ENCODE measurements at regions not wholly inside any gene's neighbourhood (a gene's known extent, or its start where the extent isn't known, plus 50 kb on each side); places are given as distances from the start of the nearest gene placed in this dataset.

DNA sequence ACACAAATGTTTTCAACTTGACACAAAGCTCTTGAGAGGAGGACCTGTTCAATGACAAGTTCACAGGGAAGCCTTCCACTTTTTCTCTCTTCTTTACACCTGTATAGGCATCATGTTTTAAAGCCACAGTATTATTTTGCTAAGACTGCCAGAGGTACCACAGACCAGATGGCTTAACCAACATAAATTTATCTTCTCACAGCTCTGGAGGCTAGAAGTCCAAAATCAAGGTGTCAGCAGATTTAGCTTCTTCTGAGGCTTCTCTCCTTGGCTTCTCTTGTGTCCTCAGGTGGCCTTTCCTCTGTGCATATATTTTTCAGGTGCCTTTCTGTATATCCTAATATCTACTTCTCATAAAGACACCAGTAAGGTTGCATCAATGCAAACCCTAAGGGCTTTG, 435.2 kb upstream of the GBE1 start:
- peaks cover 14% of the 10 kb centered on the region for H3K4me1 Mint-ChIP-seq (ENCODE audit: unreplicated experiment)
- H3K9me3 Mint-ChIP-seq (ENCODE audit: unreplicated experiment): no peaks in the 10 kb centered on the region
- H3K36me3 Mint-ChIP-seq (ENCODE audit: low read depth, unreplicated experiment): no peaks in the 10 kb centered on the region
- no peak overlapping the region for H3K4me3 Mint-ChIP-seq (ENCODE audit: unreplicated experiment)
- no peaks in the 10 kb centered on the region for H3K27me3 Mint-ChIP-seq (ENCODE audit: unreplicated experiment)
- DNase-seq (ENCODE audit: low spot score): no peak
- H3K27ac Mint-ChIP-seq (ENCODE audit: unreplicated experiment): no peak overlapping the region
- TF ChIP-seq, protein P1, sequence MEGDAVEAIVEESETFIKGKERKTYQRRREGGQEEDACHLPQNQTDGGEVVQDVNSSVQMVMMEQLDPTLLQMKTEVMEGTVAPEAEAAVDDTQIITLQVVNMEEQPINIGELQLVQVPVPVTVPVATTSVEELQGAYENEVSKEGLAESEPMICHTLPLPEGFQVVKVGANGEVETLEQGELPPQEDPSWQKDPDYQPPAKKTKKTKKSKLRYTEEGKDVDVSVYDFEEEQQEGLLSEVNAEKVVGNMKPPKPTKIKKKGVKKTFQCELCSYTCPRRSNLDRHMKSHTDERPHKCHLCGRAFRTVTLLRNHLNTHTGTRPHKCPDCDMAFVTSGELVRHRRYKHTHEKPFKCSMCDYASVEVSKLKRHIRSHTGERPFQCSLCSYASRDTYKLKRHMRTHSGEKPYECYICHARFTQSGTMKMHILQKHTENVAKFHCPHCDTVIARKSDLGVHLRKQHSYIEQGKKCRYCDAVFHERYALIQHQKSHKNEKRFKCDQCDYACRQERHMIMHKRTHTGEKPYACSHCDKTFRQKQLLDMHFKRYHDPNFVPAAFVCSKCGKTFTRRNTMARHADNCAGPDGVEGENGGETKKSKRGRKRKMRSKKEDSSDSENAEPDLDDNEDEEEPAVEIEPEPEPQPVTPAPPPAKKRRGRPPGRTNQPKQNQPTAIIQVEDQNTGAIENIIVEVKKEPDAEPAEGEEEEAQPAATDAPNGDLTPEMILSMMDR (IDR thresholded peaks at IDR 0.05; ENCODE audit: unreplicated experiment): no peak

DNA sequence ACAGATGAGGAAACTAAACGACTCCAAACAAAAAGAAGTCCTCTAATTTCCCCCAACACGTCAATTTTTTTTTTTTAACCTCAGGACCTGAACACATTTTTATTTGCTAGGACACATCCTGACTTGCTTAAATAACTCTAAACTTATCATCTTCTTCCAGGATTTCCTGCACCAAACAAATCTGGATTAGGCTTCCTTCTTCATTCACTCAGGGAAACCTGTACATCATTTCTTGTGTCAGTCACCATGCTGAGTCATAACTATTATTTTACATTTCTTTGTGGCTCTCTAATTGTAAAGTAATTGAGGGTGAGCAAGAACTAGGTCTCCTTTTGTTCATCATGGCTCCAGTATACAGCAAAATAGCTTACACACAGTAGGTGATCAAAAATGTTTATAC, 433.4 kb upstream of the GBE1 start:
- no peak overlapping the region for H3K27ac Mint-ChIP-seq (ENCODE audit: unreplicated experiment)
- DNase-seq (ENCODE audit: low spot score): no peak
- H3K4me3 Mint-ChIP-seq (ENCODE audit: unreplicated experiment): no peak overlapping the region
- no peaks in the 10 kb centered on the region for H3K9me3 Mint-ChIP-seq (ENCODE audit: unreplicated experiment)
- no peaks in the 10 kb centered on the region for H3K36me3 Mint-ChIP-seq (ENCODE audit: low read depth, unreplicated experiment)
- H3K27me3 Mint-ChIP-seq (ENCODE audit: unreplicated experiment): no peaks in the 10 kb centered on the region
- TF ChIP-seq, protein P1 (IDR thresholded peaks at IDR 0.05; ENCODE audit: unreplicated experiment): no peak
- H3K4me1 Mint-ChIP-seq (ENCODE audit: unreplicated experiment): peaks cover 14% of the 10 kb centered on the region

DNA sequence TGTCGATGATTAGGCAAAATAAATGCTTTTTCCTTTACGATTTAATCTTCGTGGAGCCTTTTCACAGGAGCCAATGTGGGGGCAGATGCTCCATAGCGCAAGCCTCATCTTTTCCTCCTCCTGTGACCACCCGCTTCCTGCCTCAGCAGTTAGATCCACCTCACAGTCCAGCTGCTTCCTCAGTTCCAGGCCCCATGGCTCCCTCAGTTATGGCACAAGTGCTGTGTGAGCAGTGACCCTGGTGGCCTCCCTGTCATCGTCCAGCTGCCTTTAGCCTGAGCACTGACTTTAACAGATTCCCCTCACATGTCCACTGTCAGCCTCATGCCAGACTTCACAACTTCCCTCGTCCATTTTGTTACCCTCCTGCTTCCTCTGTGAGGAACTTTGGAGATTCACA, 424.6 kb upstream of the GBE1 start:
- no peak for DNase-seq (ENCODE audit: low spot score)
- H3K4me1 Mint-ChIP-seq (ENCODE audit: unreplicated experiment): no peaks in the 10 kb centered on the region
- no peaks in the 10 kb centered on the region for H3K27me3 Mint-ChIP-seq (ENCODE audit: unreplicated experiment)
- no peaks in the 10 kb centered on the region for H3K36me3 Mint-ChIP-seq (ENCODE audit: low read depth, unreplicated experiment)
- H3K27ac Mint-ChIP-seq (ENCODE audit: unreplicated experiment): no peak overlapping the region
- TF ChIP-seq, protein P1 (IDR thresholded peaks at IDR 0.05; ENCODE audit: unreplicated experiment): no peak
- H3K9me3 Mint-ChIP-seq (ENCODE audit: unreplicated experiment): no peaks in the 10 kb centered on the region
- H3K4me3 Mint-ChIP-seq (ENCODE audit: unreplicated experiment): no peak overlapping the region

GRCh38 chr3:82179291-82179690, 417.8 kb upstream of the GBE1 start:
- Mint-ChIP-seq H3K27ac (ENCODE audit: unreplicated experiment) (no peak overlapping the region), H3K4me3 (ENCODE audit: unreplicated experiment) (no peak overlapping the region), H3K27me3 (ENCODE audit: unreplicated experiment) (no peaks in the 10 kb centered on the region), H3K9me3 (ENCODE audit: unreplicated experiment) (no peaks in the 10 kb centered on the region), H3K4me1 (ENCODE audit: unreplicated experiment) (no peaks in the 10 kb centered on the region), H3K36me3 (ENCODE audit: low read depth, unreplicated experiment) (no peaks in the 10 kb centered on the region)
- no peak for DNase-seq (ENCODE audit: low spot score)
- TF ChIP-seq, protein P1 (IDR thresholded peaks at IDR 0.05; ENCODE audit: unreplicated experiment): no peak

DNA sequence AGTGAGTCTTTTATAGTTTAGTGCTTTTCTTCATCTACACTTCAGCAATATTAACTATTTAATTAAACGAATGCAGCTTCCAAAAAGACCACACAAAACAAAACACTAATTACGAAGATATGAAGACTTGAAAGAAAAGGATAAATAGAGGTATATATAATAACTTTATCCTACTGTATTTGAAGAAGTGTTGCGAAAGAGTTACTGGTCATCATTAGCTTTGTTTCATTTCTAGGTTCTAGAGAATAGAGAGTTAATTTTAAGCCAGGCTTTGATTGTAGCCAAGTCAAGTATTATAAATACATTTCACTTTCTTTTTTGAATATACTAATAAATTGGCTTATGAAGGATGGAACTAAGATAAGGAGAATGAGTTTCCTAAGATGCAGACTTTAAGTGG, 416.8 kb upstream of the GBE1 start:
- no peaks in the 10 kb centered on the region for H3K27me3 Mint-ChIP-seq (ENCODE audit: unreplicated experiment)
- no peak overlapping the region for H3K27ac Mint-ChIP-seq (ENCODE audit: unreplicated experiment)
- no peaks in the 10 kb centered on the region for H3K36me3 Mint-ChIP-seq (ENCODE audit: low read depth, unreplicated experiment)
- TF ChIP-seq, protein P1 (IDR thresholded peaks at IDR 0.05; ENCODE audit: unreplicated experiment): no peak
- no peak overlapping the region for H3K4me3 Mint-ChIP-seq (ENCODE audit: unreplicated experiment)
- no peaks in the 10 kb centered on the region for H3K9me3 Mint-ChIP-seq (ENCODE audit: unreplicated experiment)
- H3K4me1 Mint-ChIP-seq (ENCODE audit: unreplicated experiment): no peaks in the 10 kb centered on the region
- DNase-seq (ENCODE audit: low spot score): no peak
